Calu3 (cell line): ENCODE measurements at regions not wholly inside any gene's neighbourhood (a gene's known extent, or its start where the extent isn't known, plus 50 kb on each side); places are given as distances from the start of the nearest gene placed in this dataset.

Source experiments
- BruUV-seq: library from RNA; stranded (reverse); fragments of 400-500 nt; replicated peaks from 2 replicates; lab custom pipeline; 2021; lab: Mats Ljungman, UMichigan
- CTCF ChIA-PET: fragments of 300-600 bp; sonication (Branson Sonifier 250); formaldehyde crosslinking; loops from one replicate; lab custom pipeline; 2022; ENCODE audit warnings: antibody characterized with exemption; lab: Charles Lee
- DNase-seq: peaks from one replicate; pipeline ENCODE4 v3.0.0; 2022
- H3K27ac Mint-ChIP-seq: one replicate; pipeline ENCODE4 v1.8.0; 2022; ENCODE audit warnings: mixed read lengths; ENCODE audit not compliant: unreplicated experiment
- H3K27me3 Mint-ChIP-seq: one replicate; pipeline ENCODE4 v1.8.0; 2022; ENCODE audit warnings: mixed read lengths; ENCODE audit not compliant: unreplicated experiment
- H3K36me3 Mint-ChIP-seq: one replicate; pipeline ENCODE4 v1.8.0; 2022; ENCODE audit warnings: mild to moderate bottlenecking, moderate library complexity, mixed read lengths; ENCODE audit not compliant: insufficient read depth, unreplicated experiment
- H3K4me1 Mint-ChIP-seq: one replicate; pipeline ENCODE4 v1.8.0; 2022; ENCODE audit warnings: mild to moderate bottlenecking, low read depth, mixed read lengths; ENCODE audit not compliant: unreplicated experiment
- H3K4me3 Mint-ChIP-seq: one replicate; pipeline ENCODE4 v1.8.0; 2022; ENCODE audit warnings: mild to moderate bottlenecking, low read depth, moderate library complexity, mixed read lengths; ENCODE audit not compliant: unreplicated experiment
- H3K9me3 Mint-ChIP-seq: one replicate; pipeline ENCODE4 v1.8.0; 2022; ENCODE audit warnings: low read depth, mixed read lengths; ENCODE audit not compliant: unreplicated experiment
- CTCF ChIP-seq: fragments of 200-600 bp; IDR thresholded peaks from one replicate; pipeline ENCODE4 v1.8.0; 2022; ENCODE audit warnings: antibody characterized with exemption; ENCODE audit not compliant: unreplicated experiment
- intact Hi-C: fragments of 100-400 bp; cut with micrococcal nuclease; formaldehyde crosslinking; loops from one replicate; pipeline ENCODE4 v1.10.0; 2022; ENCODE audit not compliant: unreplicated experiment

GRCh38 chr6:139943391-139943790, 568.9 kb upstream of the CITED2 start:
- Mint-ChIP-seq H3K4me1 (peaks cover 30% of the 10 kb centered on the region), H3K27ac (peak overlapping the region; percentile 41), H3K27me3 (no peaks in the 10 kb centered on the region), H3K36me3 (no peaks in the 10 kb centered on the region), H3K4me3 (no peak overlapping the region), H3K9me3 (no peaks in the 10 kb centered on the region)
- intact Hi-C loops: no loop called here
- CTCF ChIA-PET: no interaction called here
- no peak for TF ChIP-seq CTCF
- DNase-seq: peak; percentile 4
- BruUV-seq: no TSS peak

GRCh38 chr6:139942331-139942730, 567.9 kb upstream of the CITED2 start:
- no peak for TF ChIP-seq CTCF
- peaks cover 30% of the 10 kb centered on the region for H3K4me1 Mint-ChIP-seq
- H3K4me3 Mint-ChIP-seq: no peak overlapping the region
- CTCF ChIA-PET: no interaction called here
- no peaks in the 10 kb centered on the region for H3K27me3 Mint-ChIP-seq
- no peaks in the 10 kb centered on the region for H3K9me3 Mint-ChIP-seq
- H3K36me3 Mint-ChIP-seq: no peaks in the 10 kb centered on the region
- no peak overlapping the region for H3K27ac Mint-ChIP-seq
- intact Hi-C loops: no loop called here
- BruUV-seq: no TSS peak
- no peak for DNase-seq

DNA sequence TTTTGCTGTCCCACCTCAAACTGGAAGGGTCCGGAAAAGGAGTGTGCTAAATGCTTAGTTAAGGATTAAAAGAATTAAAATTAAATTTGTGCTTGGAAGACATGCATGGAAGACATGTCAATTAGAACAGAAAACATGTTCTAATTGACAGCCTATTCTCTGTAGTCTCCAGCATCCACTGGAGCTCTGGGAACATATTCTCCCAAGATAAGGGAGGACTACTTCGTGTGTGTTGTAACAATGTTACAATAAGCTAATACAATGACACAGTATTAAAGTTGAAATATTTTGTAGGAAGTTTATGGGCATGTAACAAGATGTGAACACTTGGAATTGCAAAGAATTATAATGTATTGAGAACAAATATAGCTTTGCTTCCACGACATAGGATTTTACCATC, 567.4 kb upstream of the CITED2 start:
- intact Hi-C loops: no loop called here
- Mint-ChIP-seq H3K4me3 (no peak overlapping the region), H3K27me3 (no peaks in the 10 kb centered on the region), H3K36me3 (no peaks in the 10 kb centered on the region), H3K4me1 (peaks cover 30% of the 10 kb centered on the region), H3K27ac (no peak overlapping the region), H3K9me3 (no peaks in the 10 kb centered on the region)
- CTCF ChIA-PET: no interaction called here
- no peak for TF ChIP-seq CTCF
- BruUV-seq: no TSS peak
- no peak for DNase-seq

- Mint-ChIP-seq H3K4me3 (no peak overlapping the region), H3K9me3 (no peaks in the 10 kb centered on the region), H3K27me3 (no peaks in the 10 kb centered on the region), H3K4me1 (peaks cover 30% of the 10 kb centered on the region), H3K36me3 (no peaks in the 10 kb centered on the region), H3K27ac (no peak overlapping the region)
- DNase-seq: no peak
- BruUV-seq: no TSS peak
- TF ChIP-seq CTCF: no peak
- intact Hi-C loops: no loop called here
- CTCF ChIA-PET: no interaction called here
These were observed 566.6 kb upstream of the CITED2 start for GRCh38 chr6:139940741-139941729.
